Esophagus squamous epithelium (tissue), 4 donors: ENCODE measurements at regions not wholly inside any gene's neighbourhood (a gene's known extent, or its start where the extent isn't known, plus 50 kb on each side); places are given as distances from the start of the nearest gene placed in this dataset.

ENCODE experiments used
- CTCF ChIP-seq, 6 experiments: fragments of 450-650 bp in 4 of 6; fragments of 200-600 bp in 2 of 6; sonication (generic) in 2 of 6; IDR thresholded peaks; one replicate each; pipeline ENCODE4 v1.5.1; 2016 to 2019; ENCODE audit warnings: antibody characterized with exemption in 6 of 6, mild to moderate bottlenecking in 4 of 6, moderate library complexity in 4 of 6
- POLR2A ChIP-seq, 4 donors: fragments of 450-650 bp; IDR thresholded peaks; one replicate each; pipeline ENCODE4 v1.6.1; 2017; ENCODE audit warnings: antibody characterized with exemption in 4 of 4, mild to moderate bottlenecking in 4 of 4, moderate library complexity in 3 of 4

GRCh38 chr5:120901199-120901598 is 437.1 kb downstream of the PRR16 start:
- no peak for TF ChIP-seq CTCF (IDR thresholded peaks at IDR 0.05)
- no peak for TF ChIP-seq POLR2A (IDR thresholded peaks at IDR 0.05)
